Gastroesophageal sphincter (tissue), 3 donors: ENCODE measurements at regions not wholly inside any gene's neighbourhood (a gene's known extent, or its start where the extent isn't known, plus 50 kb on each side); places are given as distances from the start of the nearest gene placed in this dataset.

ENCODE experiments used
- CTCF ChIP-seq, 4 experiments: fragments of 200-600 bp in 2 of 4; fragments of 450-650 bp in 2 of 4; sonication (generic) in 1 of 4; IDR thresholded peaks; one replicate each; pipeline ENCODE4 v1.5.1; 2017 to 2019; ENCODE audit warnings: antibody characterized with exemption in 4 of 4, mild to moderate bottlenecking in 2 of 4, moderate library complexity in 2 of 4
- EP300 ChIP-seq: sonication (generic); formaldehyde crosslinking; IDR thresholded peaks from one replicate; pipeline ENCODE4 v1.6.1; 2017; ENCODE audit warnings: antibody characterized with exemption, mild to moderate bottlenecking
- POLR2A ChIP-seq, 2 donors: fragments of 450-650 bp; IDR thresholded peaks; one replicate each; pipeline ENCODE4 v1.6.1; 2017; ENCODE audit warnings: antibody characterized with exemption in 2 of 2, mild to moderate bottlenecking in 2 of 2, moderate library complexity in 1 of 2

- TF ChIP-seq CTCF (IDR thresholded peaks at IDR 0.05) = no peak
- TF ChIP-seq POLR2A (IDR thresholded peaks at IDR 0.05) = no peak
- TF ChIP-seq EP300 = no peak
Measured at GRCh38 chr18:2336690-2337392, 234.5 kb downstream of the METTL4 start.
